ENCODE measurements at regions not wholly inside any gene's neighbourhood (a gene's known extent, or its start where the extent isn't known, plus 50 kb on each side); places are given as distances from the start of the nearest gene placed in this dataset.
A peak's percentile ranks its signal among the peaks of the same experiment; 100 is the strongest.

DNA sequence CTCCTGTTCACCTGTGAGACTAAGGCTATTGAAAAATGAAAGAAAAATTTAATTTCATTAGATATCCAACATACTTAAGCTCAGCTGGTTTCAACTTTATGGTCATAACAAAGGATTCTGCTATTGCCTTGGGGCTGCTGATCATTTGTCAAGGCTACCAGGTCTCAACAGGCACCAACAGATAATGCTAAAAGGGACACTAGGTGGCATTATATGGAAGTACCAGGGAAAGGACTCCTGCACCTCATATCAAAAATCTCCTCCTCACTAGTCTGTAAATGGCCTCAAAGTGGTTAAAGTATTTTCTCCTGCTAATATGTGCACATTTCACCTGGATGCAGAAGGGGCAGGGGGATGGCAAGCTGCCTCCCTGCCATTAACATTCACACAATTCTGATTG lies 167.9 kb upstream of the REG3A start:
- DNase-seq = peak in 1 of 3 experiments; percentile 6

DNA sequence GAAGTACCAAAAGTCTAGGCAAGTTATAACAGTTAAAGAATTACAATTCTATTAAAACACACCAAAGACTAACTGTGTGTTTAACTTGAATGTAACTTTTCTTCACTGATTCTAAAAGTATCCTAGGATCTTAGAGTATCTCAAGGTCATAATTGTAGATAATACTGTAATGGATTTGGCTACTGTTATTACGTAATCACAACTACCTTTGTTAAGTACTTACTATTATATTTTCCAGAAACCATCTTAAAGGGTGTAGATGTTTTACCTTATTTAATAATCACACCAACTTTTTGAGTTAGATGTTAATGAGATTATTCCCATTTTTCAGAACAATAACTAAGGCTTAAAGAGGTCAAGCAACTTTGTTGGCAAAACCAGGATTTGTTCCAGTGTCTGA lies 161.3 kb upstream of the REG3A start:
- no peak for DNase-seq

DNA sequence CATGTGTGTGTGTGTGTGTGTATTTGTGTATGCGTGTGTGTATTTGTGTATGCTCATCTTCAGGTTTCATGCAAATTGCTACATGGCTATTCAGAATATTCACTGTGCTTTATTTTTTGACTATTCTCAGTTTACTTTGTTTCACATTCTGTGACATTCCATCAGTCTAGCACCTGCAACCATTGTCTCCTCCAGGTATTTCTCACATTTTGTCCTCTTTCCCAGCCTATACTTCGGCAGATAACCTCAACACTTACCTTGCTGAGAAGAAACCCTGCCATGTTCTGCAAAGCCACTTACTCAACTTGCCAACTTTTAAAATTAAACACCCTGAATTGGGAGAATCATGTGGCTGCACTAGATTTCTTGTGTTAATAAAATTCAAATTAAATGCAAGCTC lies 135.4 kb upstream of the REG3A start:
- DNase-seq = no peak

DNA sequence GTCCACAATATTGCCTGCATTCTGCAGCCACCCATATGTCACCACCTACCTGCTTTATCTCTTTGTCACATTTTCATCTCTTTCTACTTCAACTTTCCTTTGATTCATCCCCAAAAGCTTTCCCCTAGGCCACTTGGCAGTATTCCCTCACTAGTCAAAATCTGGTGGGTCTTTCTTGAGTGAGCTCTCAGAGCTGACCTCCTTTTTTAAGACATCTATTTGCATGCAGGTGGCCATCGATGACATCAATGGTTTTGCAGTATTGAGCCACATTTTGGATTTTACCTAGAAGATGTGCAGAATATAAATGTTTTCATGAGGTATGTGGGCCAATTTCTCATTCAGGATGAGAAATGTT lies 133.4 kb upstream of the REG3A start:
- DNase-seq = no peak

DNA sequence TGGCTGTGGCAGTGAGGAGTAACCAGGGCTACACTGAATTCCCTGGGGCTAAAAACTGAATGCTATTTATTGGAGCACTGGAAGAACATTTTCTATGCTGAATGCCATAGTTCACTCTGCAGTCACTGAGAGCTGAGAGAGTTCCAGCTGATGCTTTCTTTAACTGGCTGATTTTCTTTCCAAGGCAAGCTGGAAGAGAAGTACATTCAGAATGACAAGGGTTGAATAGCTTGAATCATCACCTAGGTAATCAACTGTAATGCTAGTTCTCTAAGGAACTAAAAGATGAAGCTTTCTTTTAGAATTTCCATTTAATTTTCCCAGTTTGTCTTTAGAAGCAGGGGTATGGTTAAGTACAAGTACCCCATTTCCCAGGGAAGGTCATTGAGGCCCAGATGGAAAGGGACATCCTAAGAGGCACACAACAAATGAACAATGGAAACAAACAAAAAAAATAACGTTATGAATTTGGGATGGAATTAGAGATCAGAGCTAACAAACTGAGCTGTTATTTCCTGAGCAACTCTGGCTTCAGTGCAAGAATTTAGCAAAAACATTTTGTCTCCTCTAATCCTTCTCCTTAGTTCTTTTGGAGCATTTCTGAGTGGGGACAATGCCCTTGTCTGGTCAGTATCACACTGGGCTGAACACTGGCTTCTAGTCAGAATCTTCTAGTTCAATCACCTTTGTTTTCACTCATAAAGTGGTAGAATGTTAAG lies 132.8 kb upstream of the REG3A start:
- peak in 1 of 3 experiments; percentile 14 for DNase-seq

DNA sequence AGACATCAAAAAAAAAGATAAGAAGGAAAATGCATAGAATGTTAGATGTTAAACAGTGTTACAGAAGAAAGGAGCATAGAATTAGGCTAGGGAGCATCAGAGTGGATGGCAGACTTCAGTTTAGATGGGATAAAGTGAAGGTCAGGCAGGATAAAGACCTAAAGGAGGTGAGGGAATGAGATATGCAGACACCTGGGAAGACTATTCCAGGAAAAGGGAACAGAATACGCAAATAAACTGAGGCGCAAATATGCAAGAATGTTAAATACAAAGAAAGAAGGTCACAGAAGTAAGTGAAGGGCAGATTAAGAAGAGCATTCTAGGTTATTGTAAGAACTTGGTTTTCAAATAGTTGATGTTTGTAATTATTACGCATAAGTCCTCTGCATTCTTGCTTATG lies 116.3 kb upstream of the REG3A start:
- DNase-seq = no peak

DNA sequence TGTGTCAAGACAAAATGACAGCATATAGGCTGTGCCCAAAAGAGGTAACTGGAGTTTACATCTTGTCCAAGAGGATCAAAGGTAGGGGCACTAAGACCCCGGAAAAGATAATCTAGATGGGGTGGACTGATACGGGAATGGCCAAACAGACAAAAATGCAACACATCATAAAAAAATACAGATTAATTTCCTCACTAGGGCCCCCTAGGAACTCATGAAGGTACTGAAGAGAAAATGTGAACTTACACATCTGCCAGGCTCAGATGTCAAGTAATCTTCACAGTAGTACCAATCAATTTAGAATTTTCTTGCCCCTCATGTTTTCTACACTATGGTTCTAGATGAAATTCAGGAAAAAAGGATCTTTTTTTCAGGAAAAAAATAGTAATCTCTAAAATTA lies 115.6 kb upstream of the REG3A start:
- no peak for DNase-seq

DNA sequence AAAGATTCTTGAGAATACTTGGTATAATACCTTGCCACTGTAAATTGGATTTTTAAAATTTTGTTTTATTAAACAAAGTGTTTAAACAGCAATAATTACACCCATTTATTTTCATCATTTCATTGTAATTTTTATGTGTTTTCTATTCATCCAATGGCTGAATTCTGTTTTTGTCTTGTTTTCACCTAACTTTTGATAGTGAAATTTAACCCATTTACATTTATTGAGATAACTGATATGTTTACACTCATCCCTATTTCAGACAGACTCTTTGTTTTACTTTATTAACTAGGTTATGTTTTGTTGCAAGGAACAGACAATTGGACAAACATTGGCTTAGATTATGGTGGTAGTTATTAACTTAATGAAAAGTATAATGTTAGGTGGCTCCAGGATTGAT lies 113.1 kb upstream of the REG3A start:
- DNase-seq = no peak

DNA sequence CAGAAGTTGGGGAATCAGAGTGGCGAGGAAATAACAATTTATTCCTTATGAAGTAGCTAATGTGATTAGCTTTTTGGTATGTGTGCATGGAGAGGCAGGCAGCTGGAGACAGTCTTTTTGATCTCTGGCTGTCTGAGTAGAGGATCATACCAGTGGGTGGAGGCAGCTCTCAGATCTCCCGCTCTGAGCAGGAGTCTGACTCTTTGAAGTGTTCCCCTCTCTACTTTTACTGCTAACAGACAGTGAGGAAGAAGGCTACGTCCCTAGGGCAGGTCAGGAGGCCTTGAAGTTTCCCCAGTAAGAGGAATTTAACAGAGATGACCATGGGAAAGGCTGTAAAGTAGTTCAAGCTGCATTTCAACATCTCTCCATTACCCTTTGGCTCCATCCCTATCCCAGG lies 111.9 kb upstream of the REG3A start:
- DNase-seq = no peak

DNA sequence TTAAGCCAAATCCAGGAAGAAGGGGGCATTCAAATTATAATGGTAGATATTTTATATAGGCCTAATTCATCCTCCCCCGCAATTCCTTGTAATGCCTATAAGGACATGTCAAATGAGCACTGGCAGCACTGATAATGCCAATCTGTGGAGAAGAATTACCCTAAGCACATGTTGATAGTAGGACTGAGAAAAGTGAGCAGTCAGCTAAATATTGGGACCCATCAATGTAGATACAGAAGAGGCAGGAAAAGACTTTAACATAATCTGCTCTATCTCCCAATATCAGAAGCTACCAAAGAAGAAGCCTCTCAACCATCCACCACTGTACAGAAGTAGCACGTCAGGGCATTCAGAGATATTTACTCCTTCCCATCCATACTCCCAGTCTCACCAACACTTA lies 101.3 kb upstream of the REG3A start:
- no peak for DNase-seq

DNA sequence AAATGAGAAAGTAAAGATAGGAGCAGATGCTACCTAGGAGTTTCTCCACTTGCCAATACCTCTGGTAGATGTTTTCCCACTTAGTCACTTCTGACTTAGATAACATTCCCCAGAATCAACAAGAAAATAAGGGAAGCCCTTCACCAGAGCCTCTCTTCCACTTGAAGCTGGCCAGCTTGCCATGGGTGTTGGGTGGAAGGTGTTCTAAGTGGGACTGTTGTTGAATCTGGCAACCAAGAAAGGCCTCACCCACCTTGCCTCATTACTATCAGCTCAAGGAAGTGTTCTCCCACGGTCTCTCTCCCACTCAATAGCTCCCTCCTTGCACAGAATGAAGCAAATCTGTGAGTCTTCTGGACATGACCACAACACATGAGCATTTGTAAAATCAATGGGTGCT lies 100.4 kb upstream of the REG3A start:
- DNase-seq = no peak

DNA sequence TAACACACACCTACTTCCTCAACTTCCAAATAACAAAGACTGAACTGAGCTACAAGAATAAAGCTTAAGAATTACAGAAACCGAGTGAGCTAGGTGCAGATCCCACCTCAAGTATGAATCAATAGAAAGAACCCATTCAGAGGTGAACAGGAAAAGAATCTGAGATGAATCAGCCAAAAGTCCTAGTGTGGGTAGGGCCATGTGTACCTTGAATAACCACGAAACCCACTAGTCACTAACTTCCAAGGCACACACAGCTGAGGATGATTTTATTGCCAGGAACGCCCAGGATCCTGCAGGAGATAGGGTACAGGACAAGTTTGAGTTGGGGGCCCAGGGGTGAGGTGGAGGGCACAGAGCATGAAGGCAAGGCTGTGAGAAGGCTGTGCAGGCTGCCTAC lies 99.7 kb upstream of the REG3A start:
- DNase-seq = no peak

DNA sequence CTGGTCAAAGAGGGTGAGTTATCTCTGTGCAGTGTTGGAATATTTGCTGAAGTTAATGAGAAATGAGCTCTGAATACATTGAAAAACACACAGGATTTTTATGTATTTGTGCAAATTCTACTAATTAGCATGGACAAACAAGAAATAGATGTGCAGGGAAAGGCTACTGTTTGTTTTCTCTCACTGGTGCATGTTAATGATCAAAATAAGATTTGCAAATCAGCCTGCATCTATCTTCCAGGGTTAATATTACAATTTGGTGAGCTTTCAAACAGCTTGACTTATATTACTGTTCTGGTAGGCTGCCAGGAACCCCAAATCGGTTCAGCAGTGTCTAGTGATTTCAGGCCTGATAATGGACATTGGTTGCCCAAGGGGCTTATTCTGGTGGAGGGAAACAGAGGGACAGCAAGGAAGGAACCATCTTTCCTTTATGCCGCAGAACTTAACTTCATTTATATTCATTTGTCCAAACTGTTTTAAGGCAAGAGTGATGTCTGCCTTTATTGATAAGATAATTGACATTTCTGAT lies 93.8 kb upstream of the REG3A start:
- DNase-seq = no peak

DNA sequence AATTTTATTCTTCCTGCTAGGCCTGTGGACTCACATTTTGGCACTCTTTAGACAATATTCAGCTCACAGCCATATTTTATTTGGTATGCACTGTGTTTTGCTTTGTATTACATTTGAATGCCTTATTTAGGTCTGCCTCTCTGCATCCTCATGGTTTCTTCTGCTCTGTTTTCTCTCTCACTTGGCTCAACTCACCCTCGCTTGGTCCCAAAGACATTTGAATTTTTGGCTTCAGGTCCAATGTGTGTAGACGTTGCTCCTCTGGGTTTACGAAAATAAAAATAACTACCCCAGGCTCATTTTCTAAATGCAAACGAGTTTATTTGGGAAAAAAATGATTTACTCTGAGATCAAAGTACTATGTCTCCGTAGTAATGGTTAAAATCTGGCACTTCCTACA lies 91.1 kb upstream of the REG3A start:
- no peak for DNase-seq

DNA sequence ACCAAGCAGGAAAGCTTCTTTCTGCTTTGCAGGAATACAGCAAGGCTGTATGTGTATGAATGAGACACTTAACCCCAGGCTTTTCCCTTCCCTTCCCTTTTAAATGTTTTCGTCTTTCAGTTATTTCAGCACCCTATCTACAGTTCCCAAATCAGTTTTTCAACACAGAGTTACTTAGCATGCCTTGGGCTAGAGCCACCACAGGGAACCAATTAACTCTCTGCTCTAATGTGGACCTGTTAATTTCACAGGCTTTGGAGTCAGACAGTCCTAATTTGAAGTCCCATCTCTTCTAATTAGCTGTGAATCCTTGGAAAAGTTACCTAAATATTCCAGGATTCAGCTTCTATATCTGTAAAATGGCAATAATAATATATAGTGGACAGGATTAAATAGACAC lies 89.2 kb upstream of the REG3A start:
- DNase-seq = no peak

DNA sequence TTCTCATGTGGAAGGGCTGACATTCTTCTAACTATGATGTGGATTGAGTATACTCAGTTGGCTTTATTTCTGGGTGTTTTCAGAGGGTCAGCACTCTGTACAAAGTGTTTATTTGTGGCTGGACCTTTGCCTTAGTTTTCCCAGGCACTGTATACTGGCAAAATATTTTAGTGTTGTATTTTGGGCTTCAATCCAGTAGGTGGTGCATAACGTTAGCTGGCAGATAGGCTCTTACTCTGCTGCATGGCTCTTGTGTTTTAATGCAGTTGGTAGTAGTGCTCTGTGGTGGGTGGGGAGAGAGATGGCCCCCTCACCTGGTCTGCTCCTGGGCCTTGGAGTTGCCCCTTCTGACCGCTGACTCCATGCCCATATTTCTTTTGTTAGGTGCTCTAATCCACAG lies 75.6 kb upstream of the REG3A start:
- no peak for DNase-seq

DNA sequence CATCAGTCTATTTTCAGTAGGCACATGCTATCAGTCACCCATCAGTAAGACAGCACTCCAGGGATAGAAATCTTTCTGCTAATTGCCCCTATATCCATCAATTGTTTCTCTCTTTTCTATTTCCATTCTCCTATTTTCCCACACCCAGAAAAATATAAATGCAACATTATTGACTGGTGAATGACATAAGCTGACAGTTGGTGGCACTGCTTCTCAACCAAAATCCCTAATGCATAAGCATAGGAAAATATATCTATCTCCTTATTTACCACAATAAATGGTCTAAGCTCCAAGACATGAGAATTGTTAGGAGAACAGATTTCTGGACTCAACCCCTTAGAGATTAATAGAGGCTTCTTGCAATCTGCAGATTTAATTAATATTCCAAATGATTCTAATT lies 64.0 kb upstream of the REG3A start:
- DNase-seq = peak in 1 of 3 experiments; percentile 3

DNA sequence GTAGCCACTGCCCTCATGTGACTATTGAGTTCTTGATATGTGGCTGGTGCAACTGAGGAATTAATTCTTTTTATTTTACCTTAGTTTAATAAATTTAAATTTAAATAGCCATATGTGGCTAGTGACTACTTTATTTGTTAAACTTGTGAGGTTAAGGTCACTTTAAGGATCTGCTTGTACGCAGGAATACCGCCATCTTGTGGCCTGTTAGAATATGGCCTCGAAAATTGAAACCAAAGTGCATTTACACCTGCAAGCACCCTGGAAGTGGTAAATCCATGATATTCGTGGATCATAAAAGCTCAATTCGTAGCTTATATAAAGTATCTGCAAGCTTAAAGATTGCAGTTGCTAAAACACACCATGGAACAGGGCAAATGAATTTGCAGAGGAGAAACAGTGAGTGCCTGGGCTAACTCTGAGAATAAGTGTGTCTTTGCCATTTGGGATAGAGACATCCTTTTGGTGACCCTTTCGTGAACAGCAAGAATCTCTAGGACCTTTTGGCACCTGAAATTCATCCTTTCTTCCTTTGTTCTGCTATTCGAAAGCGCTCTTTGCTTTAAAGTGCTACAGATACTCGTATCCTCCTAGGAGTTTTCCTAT lies 59.9 kb upstream of the REG3A start:
- peak; percentile 13 to 67 (median 53) for DNase-seq

DNA sequence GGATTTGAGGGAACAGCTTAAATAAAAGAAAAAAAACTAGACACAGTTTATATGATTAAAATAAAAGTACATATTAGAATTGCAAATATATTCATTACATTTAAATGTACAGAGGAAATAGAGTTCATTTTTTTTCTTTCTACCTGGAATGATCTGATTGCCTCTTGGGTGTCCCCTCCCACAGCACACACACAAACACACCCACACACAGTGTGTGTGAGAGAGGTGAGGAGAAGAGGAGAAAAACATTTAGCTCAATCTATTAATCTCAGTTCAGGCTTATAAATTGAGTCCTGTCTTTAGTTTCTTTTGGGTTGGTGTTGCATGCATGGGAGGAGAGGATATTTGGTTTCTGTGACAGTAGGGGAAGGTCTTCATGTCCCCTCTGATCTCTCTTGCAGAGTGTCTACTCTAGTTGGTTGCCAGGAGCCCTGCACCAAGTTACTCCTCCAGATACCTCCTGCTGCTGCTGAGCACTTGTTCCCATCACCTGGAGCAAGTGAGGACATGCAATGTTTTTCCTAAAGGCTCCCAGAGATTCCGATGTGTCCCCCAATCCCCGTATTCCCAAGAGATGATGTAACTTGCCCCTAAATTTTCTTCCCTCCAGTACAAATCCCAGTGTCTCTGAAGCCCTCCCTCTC lies 50.8 kb upstream of the REG3A start:
- DNase-seq = no peak

All from NCI-H1417 (cell line).